Liver (tissue), 3 donors: ENCODE measurements at regions not wholly inside any gene's neighbourhood (a gene's known extent, or its start where the extent isn't known, plus 50 kb on each side); places are given as distances from the start of the nearest gene placed in this dataset.

ENCODE experiments used
- FOXA1 ChIP-seq: IDR thresholded peaks from 2 replicates; pipeline ENCODE4 v1.6.1; 2016; ENCODE audit warnings: antibody characterized with exemption
- GABPA ChIP-seq, 2 donors: IDR thresholded peaks in 1 of 2; conservative IDR thresholded peaks in 1 of 2; 2 replicates each; pipeline ENCODE4 v1.6.1; 2016; ENCODE audit warnings: antibody characterized with exemption in 2 of 2, mild to moderate bottlenecking in 1 of 2, moderate library complexity in 1 of 2
- HNF4A ChIP-seq, 2 donors: conservative IDR thresholded peaks; 2 replicates each; pipeline ENCODE4 v1.6.1; 2016; ENCODE audit warnings: antibody characterized with exemption in 2 of 2, mild to moderate bottlenecking in 2 of 2
- JUND ChIP-seq, 2 donors: IDR thresholded peaks; 2 replicates each; pipeline ENCODE4 v1.6.1; 2016; ENCODE audit warnings: antibody characterized with exemption in 2 of 2
- RAD21 ChIP-seq, 2 donors: IDR thresholded peaks; 2 replicates each; pipeline ENCODE4 v1.6.1; 2016; ENCODE audit warnings: antibody characterized with exemption in 2 of 2, mild to moderate bottlenecking in 2 of 2
- RXRA ChIP-seq, 2 donors: IDR thresholded peaks; 2 replicates each; pipeline ENCODE4 v1.6.1; 2017 to 2018; ENCODE audit warnings: antibody characterized with exemption in 2 of 2, mild to moderate bottlenecking in 1 of 2
- SP1 ChIP-seq: IDR thresholded peaks from 2 replicates; pipeline ENCODE4 v1.6.1; 2018; ENCODE audit warnings: antibody characterized with exemption, mild to moderate bottlenecking
- TAF1 ChIP-seq: conservative IDR thresholded peaks from 2 replicates; pipeline ENCODE4 v1.6.1; 2016; ENCODE audit warnings: antibody characterized with exemption, mild to moderate bottlenecking
- YY1 ChIP-seq: IDR thresholded peaks from 2 replicates; pipeline ENCODE4 v1.6.1; 2016; ENCODE audit warnings: antibody characterized with exemption, mild to moderate bottlenecking
- TF ChIP-seq, protein P1 (sequence below): fragments of 150-350 bp; IDR thresholded peaks from 2 replicates; pipeline ENCODE4 v1.5.1; 2017; ENCODE audit warnings: improper control_type of control experiment, low read depth, low read length; ENCODE audit not compliant: missing input control
- TF ChIP-seq, protein P2 (sequence below): IDR thresholded peaks from 2 replicates; pipeline ENCODE4 v1.6.1; 2016; ENCODE audit warnings: antibody characterized with exemption, mild to moderate bottlenecking
- TF ChIP-seq, protein P3 (sequence below): IDR thresholded peaks from 2 replicates; pipeline ENCODE4 v1.6.1; 2016; ENCODE audit warnings: antibody characterized with exemption
- donor health status: healthy.
- donor health status: healthy.

DNA sequence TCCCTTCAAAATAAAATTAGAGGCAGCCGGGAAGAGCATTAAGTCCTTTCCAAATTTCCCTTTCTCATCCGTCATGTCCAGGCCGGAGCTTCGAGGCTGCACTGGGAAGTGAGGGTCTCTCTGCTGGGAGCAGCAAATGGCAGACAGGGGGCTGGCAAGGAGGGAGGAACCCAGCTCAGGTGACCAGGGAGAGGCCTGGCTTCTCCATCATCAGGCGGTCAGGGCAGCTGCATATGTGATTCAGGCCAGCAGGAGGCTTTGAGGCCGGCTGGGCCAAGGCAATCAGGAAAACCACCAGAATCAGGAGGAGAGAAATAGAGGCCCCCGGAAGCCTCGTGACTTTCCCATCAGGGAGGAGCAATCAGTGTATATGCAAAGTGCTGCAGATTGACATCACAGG lies 85.0 kb upstream of the RPL38 start:
- TF ChIP-seq JUND (IDR thresholded peaks at IDR 0.05) (no peak), SP1 (no peak), HNF4A (conservative IDR thresholded peaks at IDR 0.05) (no peak), GABPA (IDR thresholded peaks at IDR 0.05 in 1 of 2, conservative IDR thresholded peaks at IDR 0.05 in 1 of 2) (no peak), RAD21 (IDR thresholded peaks at IDR 0.05) (no peak), TAF1 (no peak), FOXA1 (no peak), RXRA (IDR thresholded peaks at IDR 0.05) (no peak), YY1 (no peak)
- TF ChIP-seq, protein P1, sequence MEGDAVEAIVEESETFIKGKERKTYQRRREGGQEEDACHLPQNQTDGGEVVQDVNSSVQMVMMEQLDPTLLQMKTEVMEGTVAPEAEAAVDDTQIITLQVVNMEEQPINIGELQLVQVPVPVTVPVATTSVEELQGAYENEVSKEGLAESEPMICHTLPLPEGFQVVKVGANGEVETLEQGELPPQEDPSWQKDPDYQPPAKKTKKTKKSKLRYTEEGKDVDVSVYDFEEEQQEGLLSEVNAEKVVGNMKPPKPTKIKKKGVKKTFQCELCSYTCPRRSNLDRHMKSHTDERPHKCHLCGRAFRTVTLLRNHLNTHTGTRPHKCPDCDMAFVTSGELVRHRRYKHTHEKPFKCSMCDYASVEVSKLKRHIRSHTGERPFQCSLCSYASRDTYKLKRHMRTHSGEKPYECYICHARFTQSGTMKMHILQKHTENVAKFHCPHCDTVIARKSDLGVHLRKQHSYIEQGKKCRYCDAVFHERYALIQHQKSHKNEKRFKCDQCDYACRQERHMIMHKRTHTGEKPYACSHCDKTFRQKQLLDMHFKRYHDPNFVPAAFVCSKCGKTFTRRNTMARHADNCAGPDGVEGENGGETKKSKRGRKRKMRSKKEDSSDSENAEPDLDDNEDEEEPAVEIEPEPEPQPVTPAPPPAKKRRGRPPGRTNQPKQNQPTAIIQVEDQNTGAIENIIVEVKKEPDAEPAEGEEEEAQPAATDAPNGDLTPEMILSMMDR = no peak
- TF ChIP-seq, protein P2, sequence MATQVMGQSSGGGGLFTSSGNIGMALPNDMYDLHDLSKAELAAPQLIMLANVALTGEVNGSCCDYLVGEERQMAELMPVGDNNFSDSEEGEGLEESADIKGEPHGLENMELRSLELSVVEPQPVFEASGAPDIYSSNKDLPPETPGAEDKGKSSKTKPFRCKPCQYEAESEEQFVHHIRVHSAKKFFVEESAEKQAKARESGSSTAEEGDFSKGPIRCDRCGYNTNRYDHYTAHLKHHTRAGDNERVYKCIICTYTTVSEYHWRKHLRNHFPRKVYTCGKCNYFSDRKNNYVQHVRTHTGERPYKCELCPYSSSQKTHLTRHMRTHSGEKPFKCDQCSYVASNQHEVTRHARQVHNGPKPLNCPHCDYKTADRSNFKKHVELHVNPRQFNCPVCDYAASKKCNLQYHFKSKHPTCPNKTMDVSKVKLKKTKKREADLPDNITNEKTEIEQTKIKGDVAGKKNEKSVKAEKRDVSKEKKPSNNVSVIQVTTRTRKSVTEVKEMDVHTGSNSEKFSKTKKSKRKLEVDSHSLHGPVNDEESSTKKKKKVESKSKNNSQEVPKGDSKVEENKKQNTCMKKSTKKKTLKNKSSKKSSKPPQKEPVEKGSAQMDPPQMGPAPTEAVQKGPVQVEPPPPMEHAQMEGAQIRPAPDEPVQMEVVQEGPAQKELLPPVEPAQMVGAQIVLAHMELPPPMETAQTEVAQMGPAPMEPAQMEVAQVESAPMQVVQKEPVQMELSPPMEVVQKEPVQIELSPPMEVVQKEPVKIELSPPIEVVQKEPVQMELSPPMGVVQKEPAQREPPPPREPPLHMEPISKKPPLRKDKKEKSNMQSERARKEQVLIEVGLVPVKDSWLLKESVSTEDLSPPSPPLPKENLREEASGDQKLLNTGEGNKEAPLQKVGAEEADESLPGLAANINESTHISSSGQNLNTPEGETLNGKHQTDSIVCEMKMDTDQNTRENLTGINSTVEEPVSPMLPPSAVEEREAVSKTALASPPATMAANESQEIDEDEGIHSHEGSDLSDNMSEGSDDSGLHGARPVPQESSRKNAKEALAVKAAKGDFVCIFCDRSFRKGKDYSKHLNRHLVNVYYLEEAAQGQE = no peak
- TF ChIP-seq, protein P3, sequence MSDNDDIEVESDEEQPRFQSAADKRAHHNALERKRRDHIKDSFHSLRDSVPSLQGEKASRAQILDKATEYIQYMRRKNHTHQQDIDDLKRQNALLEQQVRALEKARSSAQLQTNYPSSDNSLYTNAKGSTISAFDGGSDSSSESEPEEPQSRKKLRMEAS = no peak
